HUDEP-2 (cell line): ENCODE measurements at regions not wholly inside any gene's neighbourhood (a gene's known extent, or its start where the extent isn't known, plus 50 kb on each side); places are given as distances from the start of the nearest gene placed in this dataset.
"Not testable (repeated sequence)": the region's sequence is repeated elsewhere in the genome, so short reads cannot be mapped to it uniquely, and the experiment has no call there.

ENCODE experiments used
- DNase-seq, 76 experiments: peaks; one replicate each; lab custom pipeline; 2025; ENCODE audit not compliant: unreplicated experiment in 76 of 76; lab: John Stamatoyannopoulos, UW

- not testable (repeated sequence) for DNase-seq
Measured at GRCh38 chr4:69013933-69014332, 62.3 kb upstream of the UGT2A3 start.

DNA sequence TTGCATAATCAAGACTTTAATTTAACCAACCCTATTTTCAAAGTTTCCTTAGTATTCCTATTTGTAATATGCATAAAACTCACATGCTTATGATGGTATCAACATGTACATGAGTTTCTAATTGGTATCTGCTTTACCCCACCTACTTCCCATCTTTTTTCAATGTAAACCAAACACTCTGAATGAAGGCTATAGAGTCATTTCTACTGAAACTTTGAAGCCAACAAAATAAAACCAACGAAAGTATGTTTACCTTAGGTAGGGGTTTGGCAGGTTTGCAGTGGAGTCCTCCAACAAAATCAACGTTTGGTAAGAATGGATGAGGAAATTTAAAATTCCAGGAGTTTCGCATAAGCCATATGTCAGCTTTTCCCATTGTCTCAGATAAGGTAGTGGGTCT is 66.4 kb upstream of the UGT2A3 start:
- not testable (repeated sequence) for DNase-seq

DNA sequence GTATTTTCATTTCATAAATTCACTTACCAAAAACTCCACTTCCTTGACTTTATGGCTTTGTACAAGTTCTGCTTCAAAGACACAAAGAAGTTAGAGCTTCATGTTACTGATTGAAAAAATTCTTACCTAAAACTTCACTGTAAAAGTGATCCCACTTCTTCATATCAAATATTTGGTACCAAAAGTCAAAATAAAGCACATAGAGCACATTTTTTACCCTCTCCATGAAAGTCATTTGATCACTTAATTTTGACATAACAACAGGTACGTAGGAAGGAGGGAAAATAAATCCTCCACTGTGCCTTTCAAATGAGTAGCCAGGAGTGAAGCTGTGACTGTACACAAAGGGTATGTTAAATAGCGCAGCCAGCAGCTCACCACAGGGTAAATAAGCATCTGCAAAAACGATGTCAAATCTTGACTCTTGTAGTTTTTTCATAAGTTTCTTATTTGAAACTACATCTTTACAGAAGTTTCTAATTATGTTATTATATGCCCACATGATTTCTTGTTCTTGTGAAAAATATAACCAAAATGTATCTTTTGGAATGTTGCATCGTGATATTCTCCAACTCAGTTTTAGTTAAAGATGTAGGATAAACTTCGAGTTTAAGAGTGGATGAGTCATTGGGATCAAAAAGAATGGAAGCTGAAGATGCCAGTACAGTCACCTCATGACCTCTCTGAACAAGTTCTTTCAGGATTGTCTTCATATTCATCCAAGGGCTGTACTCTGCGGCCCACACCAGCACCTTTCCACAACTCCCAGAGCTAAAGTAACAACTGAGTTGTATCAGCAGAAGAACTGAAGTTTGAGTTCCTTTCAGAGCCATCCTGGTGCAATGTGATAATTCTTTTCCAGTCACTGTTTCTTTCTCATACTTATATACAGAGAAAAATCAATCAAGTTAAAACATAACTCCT is 68.2 kb upstream of the UGT2A3 start:
- not testable (repeated sequence) for DNase-seq

DNA sequence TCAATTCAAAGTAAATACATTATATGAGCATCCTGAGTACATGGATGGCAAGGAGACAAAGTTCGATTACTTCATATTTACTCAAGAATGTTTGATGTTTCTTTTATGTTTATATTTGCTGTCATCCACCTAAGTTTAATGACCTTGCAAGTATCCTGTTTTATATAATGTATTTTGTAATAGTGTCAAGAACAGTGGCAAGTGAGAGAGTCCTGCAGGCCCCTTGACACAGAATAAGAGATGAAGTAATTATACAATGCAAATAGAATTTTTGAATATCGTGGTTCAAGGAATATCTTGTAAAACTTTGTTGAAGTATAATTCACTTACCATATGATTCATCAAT is 68.8 kb upstream of the UGT2A3 start:
- not testable (repeated sequence) for DNase-seq

GRCh38 chr4:69025191-69025998 is 70.9 kb upstream of the UGT2B7 start:
- DNase-seq, result peak in 11 of 76 experiments; percentile 2 to 22 (median 9)

DNA sequence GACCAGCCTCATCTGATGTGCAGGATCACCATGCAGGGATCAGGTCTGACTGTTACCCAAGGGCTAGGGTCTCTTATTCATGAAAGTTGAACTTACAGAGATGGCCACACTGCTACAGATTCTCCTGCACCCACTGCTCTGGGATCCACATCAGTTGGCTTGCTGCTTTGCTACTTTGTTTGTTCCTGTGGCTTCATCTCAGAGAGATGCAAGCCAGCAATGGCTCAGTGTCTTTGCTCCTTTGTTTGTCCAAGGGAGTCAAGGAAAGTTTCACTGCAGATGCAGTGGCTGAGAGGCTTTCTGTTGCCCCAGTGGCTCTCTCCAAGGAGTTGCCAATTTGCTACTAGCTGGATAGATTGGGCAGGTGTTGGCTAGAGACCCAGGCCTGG is 70.3 kb upstream of the UGT2B7 start:
- DNase-seq, result no peak

- no peak for DNase-seq
Measured at GRCh38 chr4:69026974-69027373, 69.3 kb upstream of the UGT2B7 start.

DNA sequence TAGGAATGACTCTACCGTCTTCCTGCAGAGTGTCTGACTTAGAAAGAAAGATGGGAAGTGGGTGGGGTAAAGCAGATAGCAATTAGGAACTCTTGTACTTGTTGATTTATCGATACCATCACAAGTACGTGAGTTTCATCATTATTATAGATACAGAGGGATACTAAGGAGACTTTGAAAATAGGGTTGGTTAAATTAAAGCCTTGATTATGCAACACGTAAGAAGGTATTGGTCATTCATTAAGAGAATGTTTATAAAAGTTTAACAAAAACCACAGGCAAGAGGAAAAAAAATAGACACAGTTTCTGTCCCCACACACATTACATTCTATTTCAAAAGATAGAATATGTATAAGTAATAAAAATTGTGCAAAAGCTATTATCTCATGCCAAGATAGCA is 65.9 kb upstream of the UGT2B7 start:
- DNase-seq, result no peak

GRCh38 chr4:69032847-69033638 is 63.2 kb upstream of the UGT2B7 start:
- DNase-seq, result peak in 2 of 76 experiments; percentile 5 to 33

GRCh38 chr4:69034315-69034740 is 61.9 kb upstream of the UGT2B7 start:
- not testable (repeated sequence) for DNase-seq

GRCh38 chr4:69038582-69038981 is 57.7 kb upstream of the UGT2B7 start:
- no peak for DNase-seq

- DNase-seq, result no peak
Measured at GRCh38 chr4:69039071-69039470, 57.2 kb upstream of the UGT2B7 start.

- DNase-seq, result no peak
Measured at GRCh38 chr4:69044247-69044646, 52.0 kb upstream of the UGT2B7 start.
